ENCODE measurements at regions not wholly inside any gene's neighbourhood (a gene's known extent, or its start where the extent isn't known, plus 50 kb on each side); places are given as distances from the start of the nearest gene placed in this dataset.
A peak's percentile ranks its signal among the peaks of the same experiment; 100 is the strongest.

DNA sequence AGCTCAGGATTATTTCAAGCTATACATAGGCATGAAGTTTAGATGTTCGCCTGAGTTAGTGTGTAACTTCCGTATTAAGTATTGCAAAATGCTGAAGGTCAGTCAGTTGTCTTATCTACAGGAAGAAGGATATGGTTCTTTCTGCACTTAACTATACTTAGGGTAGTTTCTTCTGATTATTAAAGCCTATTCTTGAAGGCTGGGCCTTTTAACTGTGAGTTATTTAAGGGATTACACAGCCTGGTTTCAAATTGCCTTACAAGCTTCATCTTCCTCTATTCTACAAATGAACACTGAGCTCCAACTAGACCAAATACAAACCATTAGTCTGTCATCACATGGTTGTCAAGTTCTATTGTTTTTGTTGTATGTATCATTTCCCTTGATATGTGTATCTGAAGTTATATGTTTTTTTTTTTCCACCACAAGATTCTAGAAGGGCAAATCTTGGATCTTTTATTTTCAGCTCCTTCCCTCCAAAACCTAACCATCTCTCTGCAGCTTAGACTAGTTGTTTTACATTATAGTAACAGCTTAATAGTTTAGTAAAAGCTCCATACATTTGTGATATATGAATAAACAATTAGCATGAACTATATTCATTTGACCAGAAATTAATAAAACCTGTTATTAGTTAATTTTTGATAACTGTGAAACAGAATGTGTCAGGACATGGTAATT, 272.9 kb upstream of the KCNMB2 start:
- no peaks in the 10 kb centered on the region for H3K36me3 ChIP-seq
- H3K9me3 ChIP-seq (replicated peaks) = no peaks in the 10 kb centered on the region
- no peak overlapping the region for H3K4me3 ChIP-seq
- no peaks in the 10 kb centered on the region for H3K27me3 ChIP-seq
- H3K4me1 ChIP-seq = no peaks in the 10 kb centered on the region; the same call in 1 of the 2 replicates
- DNase-seq = no peak
- H3K27ac ChIP-seq = no peak overlapping the region

DNA sequence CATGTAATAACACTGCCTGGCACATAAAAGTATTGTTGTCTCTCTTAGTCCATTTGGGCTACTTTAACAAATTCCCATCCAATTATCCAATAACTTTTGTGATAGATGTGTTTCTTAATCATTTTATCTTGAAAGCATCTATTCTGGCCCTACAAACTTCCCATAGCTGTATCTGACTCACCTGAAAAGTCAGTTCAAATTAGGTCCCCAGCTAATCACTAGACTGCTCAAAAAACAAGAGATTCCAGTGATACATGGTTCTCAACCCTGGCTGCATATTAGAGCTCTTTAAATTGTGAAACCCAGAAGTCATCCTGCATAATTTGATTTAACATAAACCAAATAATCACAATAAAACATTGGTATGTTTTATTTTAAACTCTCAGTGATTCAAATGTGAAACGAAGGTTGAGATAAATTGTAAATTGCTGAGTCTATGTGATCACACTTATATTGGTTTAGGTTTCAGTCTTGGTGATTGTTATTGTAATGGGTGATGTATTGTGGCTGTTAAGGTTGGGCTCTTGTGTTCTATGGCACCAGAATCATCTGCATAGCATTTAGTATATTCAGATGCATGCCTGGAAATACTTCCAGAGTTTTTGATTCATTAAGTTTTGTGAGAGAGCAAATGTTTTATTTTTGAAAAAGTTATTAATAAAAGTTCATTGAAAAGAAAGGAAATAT, 268.9 kb upstream of the KCNMB2 start:
- no peak for DNase-seq
- Histone ChIP-seq H3K9me3 (replicated peaks) (no peaks in the 10 kb centered on the region), H3K4me3 (no peak overlapping the region), H3K27me3 (no peaks in the 10 kb centered on the region), H3K36me3 (no peaks in the 10 kb centered on the region), H3K4me1 (no peaks in the 10 kb centered on the region), H3K27ac (no peak overlapping the region)

DNA sequence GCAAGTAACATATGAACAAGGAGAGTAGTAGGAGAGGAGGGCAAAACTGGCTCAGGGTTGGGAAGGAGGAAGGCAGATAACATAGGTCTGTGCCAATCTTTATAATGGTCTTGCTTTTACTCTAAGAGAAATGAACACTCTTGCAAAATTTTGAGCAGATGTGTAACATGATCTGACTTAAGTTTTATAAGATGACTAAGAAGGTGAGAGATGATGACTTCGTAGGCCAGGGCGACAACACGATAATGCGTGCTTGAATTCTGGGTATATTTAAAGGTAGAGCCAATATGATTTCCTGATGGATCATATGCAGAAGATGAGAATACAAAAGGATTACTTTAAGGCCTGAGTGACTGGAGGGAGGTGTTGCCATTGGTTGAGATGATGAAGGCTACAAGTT, 265.4 kb upstream of the KCNMB2 start:
- Histone ChIP-seq H3K36me3 (no peaks in the 10 kb centered on the region), H3K4me1 (no peaks in the 10 kb centered on the region), H3K27ac (no peak overlapping the region), H3K27me3 (no peaks in the 10 kb centered on the region), H3K9me3 (replicated peaks) (no peaks in the 10 kb centered on the region; the same call in 1 of the 2 replicates), H3K4me3 (no peak overlapping the region)
- no peak for DNase-seq

DNA sequence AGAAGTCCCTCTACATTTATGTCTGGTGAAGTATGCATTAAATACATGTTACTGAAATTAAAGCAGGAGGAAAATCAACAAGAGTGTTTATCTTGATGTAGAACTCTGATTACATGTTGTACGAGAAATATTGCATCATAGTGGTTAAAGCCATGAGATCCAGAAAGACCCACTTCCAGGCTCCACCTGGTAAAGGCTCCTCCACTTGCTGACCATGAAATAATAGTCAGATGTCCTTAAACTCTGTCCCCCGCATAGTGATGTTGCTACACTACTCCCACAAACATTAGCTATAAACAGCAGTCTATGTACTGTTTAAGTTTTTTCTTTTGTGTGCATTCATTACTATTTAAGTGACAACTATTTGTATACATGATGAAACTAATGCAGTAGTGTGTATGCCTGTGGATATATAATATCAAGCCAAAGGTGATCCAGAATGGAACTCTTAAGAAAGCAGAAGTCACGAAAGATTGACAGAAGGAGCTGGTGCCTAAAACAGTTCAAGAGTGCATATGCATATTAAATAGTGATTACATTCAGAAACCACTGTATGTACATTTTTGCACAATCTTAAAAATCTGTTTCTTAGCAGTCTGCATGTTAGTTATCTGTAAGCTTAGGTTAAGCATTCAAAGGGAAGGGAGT, 264.4 kb upstream of the KCNMB2 start:
- Histone ChIP-seq H3K4me3 (no peak overlapping the region), H3K36me3 (no peaks in the 10 kb centered on the region), H3K4me1 (no peaks in the 10 kb centered on the region), H3K9me3 (replicated peaks) (no peaks in the 10 kb centered on the region; the same call in 1 of the 2 replicates), H3K27me3 (no peaks in the 10 kb centered on the region), H3K27ac (no peak overlapping the region)
- no peak for DNase-seq

DNA sequence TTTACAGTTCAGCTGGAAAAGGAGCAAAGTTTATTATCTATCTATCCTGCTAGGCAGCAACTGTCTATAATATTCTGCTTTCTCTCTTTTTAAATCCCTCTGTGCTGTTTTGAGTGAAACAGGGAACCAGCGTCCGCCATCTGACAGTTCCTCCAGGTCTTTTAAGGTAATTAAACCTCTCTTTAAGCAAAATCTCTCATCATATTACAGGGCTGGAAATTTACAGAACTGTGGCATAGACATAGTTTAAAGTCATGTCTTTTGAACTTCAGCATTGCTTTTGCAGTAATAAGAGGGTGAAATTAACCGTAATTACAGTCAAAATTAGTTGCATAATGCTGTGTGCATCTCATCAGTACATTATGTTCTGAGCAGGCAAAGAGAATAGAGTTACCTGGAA, 263.4 kb upstream of the KCNMB2 start:
- Histone ChIP-seq H3K4me1 (no peaks in the 10 kb centered on the region), H3K9me3 (replicated peaks) (no peaks in the 10 kb centered on the region; the same call in 1 of the 2 replicates), H3K4me3 (no peak overlapping the region), H3K27ac (no peak overlapping the region), H3K36me3 (no peaks in the 10 kb centered on the region), H3K27me3 (no peaks in the 10 kb centered on the region)
- DNase-seq = no peak

DNA sequence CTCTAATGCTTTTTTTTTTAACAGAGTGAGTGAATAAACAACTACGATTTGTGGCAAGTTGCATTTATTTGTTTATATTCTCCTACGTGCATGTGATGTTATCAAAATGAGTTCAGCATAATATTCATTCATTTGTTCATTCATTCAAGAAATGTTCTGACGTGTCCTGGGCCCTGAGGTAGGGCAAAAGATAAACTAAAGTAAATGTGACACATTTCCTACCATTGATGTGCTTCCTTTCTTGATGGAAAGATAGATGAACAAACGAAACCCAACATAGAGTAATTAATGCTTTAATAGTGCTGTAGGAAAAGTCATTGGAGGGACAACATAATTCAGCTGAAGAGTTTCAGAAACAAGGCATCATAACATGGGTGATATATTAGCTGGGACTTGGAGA, 261.5 kb upstream of the KCNMB2 start:
- Histone ChIP-seq H3K9me3 (replicated peaks) (no peaks in the 10 kb centered on the region; the same call in 1 of the 2 replicates), H3K27ac (no peak overlapping the region), H3K4me1 (no peaks in the 10 kb centered on the region), H3K4me3 (no peak overlapping the region), H3K27me3 (no peaks in the 10 kb centered on the region), H3K36me3 (no peaks in the 10 kb centered on the region)
- no peak for DNase-seq

DNA sequence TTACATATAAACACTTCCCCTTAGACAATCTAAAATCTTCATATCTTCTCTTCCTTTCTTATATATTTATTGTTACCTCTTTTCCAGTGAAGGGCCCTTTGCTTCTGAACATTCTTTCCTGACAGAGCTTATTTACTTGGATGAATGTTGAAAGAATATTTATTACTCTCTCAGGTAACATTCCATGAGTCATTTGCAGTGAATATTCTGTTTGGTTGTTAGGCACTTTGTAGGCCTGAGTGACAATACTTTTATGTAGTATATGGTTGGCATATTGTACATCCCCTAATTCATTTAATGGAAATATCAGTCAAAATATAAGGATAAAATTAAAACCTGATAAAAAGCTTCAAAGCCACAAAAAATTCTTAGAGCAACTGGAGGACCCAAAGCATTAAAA, 260.9 kb upstream of the KCNMB2 start:
- Histone ChIP-seq H3K36me3 (no peaks in the 10 kb centered on the region), H3K4me1 (no peaks in the 10 kb centered on the region), H3K27me3 (no peaks in the 10 kb centered on the region), H3K27ac (no peak overlapping the region), H3K4me3 (no peak overlapping the region), H3K9me3 (replicated peaks) (no peaks in the 10 kb centered on the region; the same call in 1 of the 2 replicates)
- no peak for DNase-seq

DNA sequence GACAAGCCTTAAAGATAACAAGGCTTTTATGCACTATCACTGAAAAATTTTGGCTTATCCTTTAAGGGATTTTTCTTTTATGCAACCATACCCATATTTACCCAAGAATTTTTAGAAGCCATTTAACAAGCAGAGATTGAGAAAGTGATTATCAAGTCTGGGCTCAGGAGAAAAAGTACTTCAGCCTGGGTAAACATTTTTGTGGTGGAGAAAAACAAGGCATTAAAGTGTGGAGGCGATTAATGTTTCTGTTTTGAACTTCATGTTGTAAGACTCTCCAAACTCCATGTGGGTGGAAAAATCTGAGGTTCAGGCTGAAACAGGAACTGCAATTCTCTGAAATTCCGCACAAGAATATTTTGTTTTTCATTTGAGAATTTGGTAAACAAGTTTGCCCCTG, 260.4 kb upstream of the KCNMB2 start:
- no peak overlapping the region for H3K4me3 ChIP-seq
- H3K27ac ChIP-seq = no peak overlapping the region

DNA sequence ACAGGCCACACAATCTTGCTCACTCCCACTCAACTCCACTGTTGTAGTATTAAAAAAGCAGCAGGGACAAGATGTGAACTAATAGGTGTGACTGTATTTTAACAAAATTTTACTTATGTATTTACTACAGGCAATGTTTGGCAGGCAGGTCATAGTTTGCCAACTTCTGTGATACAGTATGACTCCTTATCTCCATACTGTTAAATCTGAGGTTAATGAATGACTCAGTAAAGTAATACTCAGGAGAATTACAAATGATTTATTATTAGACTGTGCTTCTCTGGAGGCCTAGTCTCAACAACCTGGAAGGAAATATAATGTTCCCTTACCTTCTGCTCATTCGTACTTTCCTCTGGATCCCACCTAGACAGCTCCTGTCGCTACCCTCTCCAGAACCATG, 258.6 kb upstream of the KCNMB2 start:
- H3K27ac ChIP-seq = no peak overlapping the region
- no peak for DNase-seq
- H3K4me3 ChIP-seq = no peak overlapping the region

More for the DNA sequence above, 260.4 kb upstream of the KCNMB2 start:
- Histone ChIP-seq H3K36me3 (no peaks in the 10 kb centered on the region), H3K9me3 (replicated peaks) (no peaks in the 10 kb centered on the region; the same call in 1 of the 2 replicates), H3K27me3 (no peaks in the 10 kb centered on the region), H3K4me1 (no peaks in the 10 kb centered on the region)
- no peak for DNase-seq

DNA sequence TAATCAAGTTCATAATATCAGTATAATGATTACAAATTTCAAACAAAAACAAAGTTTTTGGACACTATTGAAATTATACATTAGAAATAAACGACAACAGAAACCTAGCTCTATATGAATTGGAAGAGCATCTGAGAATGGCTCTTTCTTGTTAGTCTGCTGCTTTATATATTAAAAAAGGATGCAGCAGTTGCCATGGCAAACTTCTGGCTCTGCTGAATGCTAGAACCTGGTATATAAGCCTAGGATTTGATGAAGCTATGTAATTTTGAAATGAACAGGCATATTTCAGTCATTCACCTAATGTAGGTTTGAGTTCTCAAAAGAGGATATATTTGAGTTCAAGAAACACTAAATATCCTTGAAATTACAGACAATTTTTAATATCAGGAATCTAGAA, 252.7 kb upstream of the KCNMB2 start:
- no peak for DNase-seq
- H3K9me3 ChIP-seq (replicated peaks) = peaks cover 8% of the 10 kb centered on the region; the same call in 1 of the 2 replicates

More for the DNA sequence above, 258.6 kb upstream of the KCNMB2 start:
- Histone ChIP-seq H3K4me1 (no peaks in the 10 kb centered on the region), H3K36me3 (no peaks in the 10 kb centered on the region), H3K9me3 (replicated peaks) (no peaks in the 10 kb centered on the region; the same call in 1 of the 2 replicates), H3K27me3 (no peaks in the 10 kb centered on the region)

DNA sequence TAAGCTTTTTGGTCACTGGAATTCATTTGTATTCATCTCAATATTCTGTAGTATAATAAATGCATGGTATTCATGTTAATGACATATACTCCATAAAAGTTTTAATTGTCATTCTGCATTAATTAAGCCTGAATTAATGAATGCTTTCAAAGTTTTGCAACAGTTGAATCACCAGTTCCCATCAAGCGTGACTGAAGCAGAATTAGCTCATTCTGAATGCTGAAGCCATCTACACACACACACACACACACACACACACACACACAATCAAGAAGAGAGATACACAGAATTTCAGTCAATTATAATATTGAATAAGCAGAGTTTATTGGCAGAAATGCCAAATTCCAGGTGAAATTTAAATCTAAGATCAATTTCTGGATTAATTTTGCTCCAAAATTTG, 252.1 kb upstream of the KCNMB2 start:
- Histone ChIP-seq H3K27me3 (no peaks in the 10 kb centered on the region), H3K9me3 (replicated peaks) (peaks cover 9% of the 10 kb centered on the region; the same call in 1 of the 2 replicates), H3K36me3 (no peaks in the 10 kb centered on the region), H3K4me3 (no peak overlapping the region), H3K27ac (no peak overlapping the region), H3K4me1 (peaks cover 1% of the 10 kb centered on the region)
- no peak for DNase-seq

More for the DNA sequence above, 252.7 kb upstream of the KCNMB2 start:
- Histone ChIP-seq H3K4me1 (no peaks in the 10 kb centered on the region), H3K27ac (no peak overlapping the region), H3K36me3 (no peaks in the 10 kb centered on the region), H3K4me3 (no peak overlapping the region), H3K27me3 (no peaks in the 10 kb centered on the region)

DNA sequence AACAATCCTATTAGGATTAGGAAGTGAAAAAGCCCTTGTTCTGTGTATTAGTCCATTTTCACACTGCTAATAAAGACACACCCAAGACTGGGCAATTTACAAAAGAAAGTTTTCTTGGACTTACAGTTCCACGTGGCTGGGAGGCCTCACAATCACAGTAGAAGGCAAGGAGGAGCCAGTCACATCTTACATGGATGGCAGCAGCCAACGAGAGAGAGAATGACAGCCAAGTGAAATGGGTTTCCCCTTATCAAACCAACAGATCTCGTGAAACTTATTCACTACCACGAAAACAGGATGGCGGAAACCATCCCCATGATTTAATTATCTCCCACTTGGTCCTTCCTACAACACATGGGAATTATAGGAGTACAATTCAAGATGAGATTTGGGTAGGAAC, 248.2 kb upstream of the KCNMB2 start:
- H3K4me1 ChIP-seq = peaks cover 20% of the 10 kb centered on the region
- no peak overlapping the region for H3K4me3 ChIP-seq
- H3K27ac ChIP-seq = no peak overlapping the region
- H3K27me3 ChIP-seq = no peaks in the 10 kb centered on the region
- H3K36me3 ChIP-seq = no peaks in the 10 kb centered on the region
- peaks cover 9% of the 10 kb centered on the region; the same call in 1 of the 2 replicates for H3K9me3 ChIP-seq (replicated peaks)
- DNase-seq = no peak

DNA sequence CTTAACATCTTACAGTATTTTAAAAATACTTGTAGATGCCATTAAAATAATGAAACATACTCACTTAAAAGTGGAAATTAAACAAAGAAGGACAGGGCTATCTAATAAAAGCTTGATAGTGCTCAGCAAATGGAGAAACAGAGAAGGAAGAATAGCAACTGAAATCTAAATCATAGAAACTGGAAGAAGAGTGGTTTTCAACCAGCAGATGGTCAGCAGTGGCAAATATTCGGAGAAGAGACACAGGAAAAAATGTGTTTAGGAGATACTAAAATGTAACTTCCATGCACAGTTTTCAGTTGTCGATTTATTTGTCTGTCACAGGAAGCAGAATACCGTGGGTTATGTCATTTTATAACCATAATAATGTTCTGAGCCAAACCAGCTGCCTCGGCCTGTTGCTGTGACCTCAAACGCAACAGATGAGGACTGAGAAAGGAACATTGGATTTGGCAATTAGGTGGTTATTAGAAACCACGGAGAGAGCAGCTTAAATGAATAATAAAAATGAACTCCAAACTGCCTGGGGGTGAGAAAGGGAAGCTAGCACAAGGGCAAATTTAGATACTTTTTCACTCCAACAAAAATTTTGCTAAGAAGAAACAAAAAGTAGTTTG, 246.6 kb upstream of the KCNMB2 start:
- H3K27me3 ChIP-seq = no peaks in the 10 kb centered on the region
- H3K4me3 ChIP-seq = no peak overlapping the region
- peaks cover 20% of the 10 kb centered on the region for H3K4me1 ChIP-seq
- peak overlapping the region; percentile 48 for H3K27ac ChIP-seq
- peaks cover 4% of the 10 kb centered on the region; the same call in 1 of the 2 replicates for H3K9me3 ChIP-seq (replicated peaks)
- peak; percentile 52 to 77 for DNase-seq
- H3K36me3 ChIP-seq = no peaks in the 10 kb centered on the region

DNA sequence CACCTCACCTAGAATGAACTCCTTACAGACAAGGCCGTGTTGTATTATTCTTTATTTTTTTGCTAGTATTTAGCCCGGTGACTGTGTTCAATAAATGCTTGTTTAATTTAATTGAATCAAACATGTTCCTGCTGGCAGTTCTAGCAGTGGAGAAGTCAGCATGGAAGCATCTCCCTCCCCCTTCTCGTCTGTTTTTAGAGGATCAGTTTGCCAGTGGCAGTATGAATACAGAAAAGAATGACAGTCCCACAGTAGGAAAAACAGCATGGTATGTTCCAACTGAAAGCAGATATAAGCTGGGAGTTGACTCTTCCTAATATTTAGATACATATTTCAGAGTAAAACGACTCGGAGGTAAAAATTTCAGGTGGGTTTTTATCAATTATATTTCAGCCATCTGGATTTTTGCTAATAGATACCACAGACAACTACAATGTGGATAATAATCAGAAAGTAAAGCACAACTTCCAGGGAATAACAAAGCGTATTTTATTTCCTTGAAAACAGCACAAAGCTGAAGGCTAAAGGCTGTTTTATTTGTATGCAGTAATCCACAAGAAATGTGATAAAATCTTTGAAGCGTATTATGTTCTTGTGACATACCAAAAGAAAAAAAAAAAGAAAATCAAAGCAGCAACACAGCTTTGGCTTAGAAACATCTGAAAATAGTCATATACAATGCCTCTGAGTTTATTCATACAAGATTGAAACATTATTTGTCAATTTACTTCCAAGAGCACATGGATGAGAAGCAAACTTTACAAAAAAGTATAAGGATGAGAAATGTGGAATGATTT, 244.5 kb upstream of the KCNMB2 start:
- H3K4me3 ChIP-seq = no peak overlapping the region
- H3K27ac ChIP-seq = no peak overlapping the region
- no peaks in the 10 kb centered on the region for H3K36me3 ChIP-seq
- DNase-seq = no peak
- peaks cover 20% of the 10 kb centered on the region for H3K4me1 ChIP-seq
- H3K27me3 ChIP-seq = no peaks in the 10 kb centered on the region
- peaks cover 4% of the 10 kb centered on the region; the same call in 1 of the 2 replicates for H3K9me3 ChIP-seq (replicated peaks)
